SHP77 treated with DMSO at 0.1 percent for 48 hours (cell line): ENCODE measurements at regions not wholly inside any gene's neighbourhood (a gene's known extent, or its start where the extent isn't known, plus 50 kb on each side); places are given as distances from the start of the nearest gene placed in this dataset.

Experiments
- DNase-seq: peaks from one replicate; lab custom pipeline; 2025; lab: John Stamatoyannopoulos, UW

GRCh38 chr9:129356871-129357772 is 179.1 kb upstream of the IER5L start:
- no peak for DNase-seq

GRCh38 chr9:129355631-129356030 is 177.6 kb upstream of the IER5L start:
- no peak for DNase-seq

GRCh38 chr9:129354498-129354897 is 176.4 kb upstream of the IER5L start:
- no peak for DNase-seq

GRCh38 chr9:129353697-129354336 is 175.8 kb upstream of the IER5L start:
- no peak for DNase-seq

GRCh38 chr9:129352146-129352865 is 174.2 kb upstream of the IER5L start:
- DNase-seq = no peak

GRCh38 chr9:129351642-129352145 is 173.6 kb upstream of the IER5L start:
- no peak for DNase-seq

GRCh38 chr9:129351058-129351641 is 173.1 kb upstream of the IER5L start:
- no peak for DNase-seq

- no peak for DNase-seq
Measured at GRCh38 chr9:129350143-129350935, 172.3 kb upstream of the IER5L start.

- DNase-seq = no peak
Measured at GRCh38 chr9:129349665-129349947, 171.5 kb upstream of the IER5L start.

GRCh38 chr9:129348890-129349664 is 171.0 kb upstream of the IER5L start:
- DNase-seq = no peak

GRCh38 chr9:129347316-129348120 is 169.5 kb upstream of the IER5L start:
- DNase-seq = no peak

- DNase-seq = no peak
Measured at GRCh38 chr9:129346046-129346445, 168.0 kb upstream of the IER5L start.

GRCh38 chr9:129344641-129345495 is 166.8 kb upstream of the IER5L start:
- no peak for DNase-seq

- DNase-seq = no peak
Measured at GRCh38 chr9:129343424-129344375, 165.6 kb upstream of the IER5L start.

GRCh38 chr9:129342591-129343423 is 164.7 kb upstream of the IER5L start:
- DNase-seq = no peak

- no peak for DNase-seq
Measured at GRCh38 chr9:129341987-129342348, 163.9 kb upstream of the IER5L start.
